Hematopoietic multipotent progenitor cell (in vitro differentiated cells): ENCODE measurements at regions not wholly inside any gene's neighbourhood (a gene's known extent, or its start where the extent isn't known, plus 50 kb on each side); places are given as distances from the start of the nearest gene placed in this dataset.

Experiments used
- DNase-seq, 3 donors: peaks; one replicate each; pipeline ENCODE4 v3.0.0-alpha.2; 2011 to 2015; ENCODE audit warnings: low read depth in 2 of 3, low spot score in 2 of 3

DNA sequence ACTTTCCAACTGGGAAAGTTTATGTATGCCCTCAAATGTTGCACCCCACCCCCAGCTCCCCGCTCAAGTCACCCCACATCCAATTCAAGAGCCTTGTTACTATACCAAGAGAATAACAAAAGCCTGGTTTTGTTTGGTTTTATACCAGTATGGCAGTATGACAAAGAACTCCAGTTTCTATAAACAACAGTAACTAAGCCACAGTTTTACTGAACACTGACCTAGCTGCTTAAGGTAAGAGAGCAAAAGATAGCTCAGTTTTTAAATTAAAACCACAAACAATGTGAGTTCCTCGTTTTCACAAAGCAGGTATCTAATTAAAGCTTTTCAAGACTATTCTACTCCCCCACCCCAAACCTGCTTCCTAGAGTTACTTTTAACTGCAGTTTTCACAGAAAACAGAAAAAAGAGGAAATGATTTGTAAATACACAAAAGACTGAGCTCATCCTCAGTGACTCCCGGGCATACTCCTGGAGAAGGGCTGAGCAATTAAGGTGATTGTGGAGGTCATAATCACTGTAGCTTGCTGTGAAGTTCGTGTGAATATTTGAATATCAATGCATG lies 59.3 kb upstream of the LHX8 start:
- no peak for DNase-seq

DNA sequence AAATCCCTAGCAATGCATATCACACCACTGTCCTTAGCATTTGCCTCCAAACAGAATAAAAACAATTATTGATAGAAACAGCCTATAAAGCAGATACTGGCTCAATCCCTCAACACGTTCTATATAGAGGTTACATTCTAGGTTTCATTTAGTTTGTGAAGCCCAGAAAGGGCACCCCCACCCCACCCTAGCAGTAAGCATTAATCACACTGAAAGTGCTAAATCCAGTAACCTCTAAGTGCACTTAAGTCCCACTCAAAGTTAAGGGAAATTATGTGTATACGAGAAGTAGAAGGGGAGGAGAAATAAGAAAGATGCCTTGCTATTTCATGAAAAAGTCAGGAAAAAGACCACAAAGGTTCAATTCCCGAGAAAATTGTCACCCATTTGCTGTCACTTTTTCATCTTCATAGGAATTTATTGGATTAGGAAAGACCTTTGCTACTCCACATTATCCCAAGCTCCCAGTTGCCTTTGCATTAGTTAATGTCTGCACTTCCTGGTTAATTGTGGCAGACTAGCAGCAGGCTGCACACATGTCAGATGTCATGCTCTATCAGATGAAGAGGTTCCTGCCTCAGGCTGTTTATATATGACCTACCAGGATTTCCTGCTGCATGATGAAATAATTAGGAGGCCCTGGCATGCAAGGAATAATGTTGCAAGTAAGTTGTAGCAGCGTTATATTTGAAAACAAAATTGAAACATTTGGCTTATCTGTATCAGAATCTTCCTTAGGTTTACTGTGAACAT lies 54.5 kb upstream of the LHX8 start:
- DNase-seq = no peak

- DNase-seq = no peak
Observed at GRCh38 chr1:75083223-75083622, 51.0 kb upstream of the LHX8 start.

DNA sequence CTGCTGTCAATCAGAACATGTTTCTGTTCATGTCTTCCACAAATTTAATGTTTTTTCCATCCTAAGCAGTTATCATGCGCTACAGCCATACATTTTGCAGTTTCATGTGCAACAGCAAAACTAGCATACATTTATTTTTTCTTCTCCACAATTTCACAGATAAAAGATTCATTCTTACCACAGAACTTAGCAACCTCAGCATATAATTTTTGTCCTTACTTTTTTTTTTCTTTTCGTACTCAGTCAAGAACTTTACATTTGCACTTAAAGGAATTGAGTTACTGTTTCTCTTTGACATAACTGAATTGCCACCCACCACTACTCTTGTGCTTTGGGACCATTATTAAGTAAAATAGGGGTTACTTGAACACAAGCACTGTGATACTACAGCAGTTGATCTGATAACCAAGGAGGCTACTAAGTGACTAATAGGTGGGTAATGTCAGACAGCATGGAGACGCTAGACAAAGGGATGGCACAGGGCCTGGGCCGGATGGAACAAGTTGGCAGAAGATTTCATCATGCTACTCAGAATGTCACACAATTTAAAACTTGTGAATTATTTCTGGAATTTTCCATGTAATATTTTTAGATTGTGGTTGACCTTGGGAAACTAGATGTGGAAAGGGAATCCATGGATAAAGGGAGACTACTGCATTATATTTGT lies 50.2 kb upstream of the LHX8 start:
- no peak for DNase-seq
